ENCODE measurements at regions not wholly inside any gene's neighbourhood (a gene's known extent, or its start where the extent isn't known, plus 50 kb on each side); places are given as distances from the start of the nearest gene placed in this dataset.

DNA sequence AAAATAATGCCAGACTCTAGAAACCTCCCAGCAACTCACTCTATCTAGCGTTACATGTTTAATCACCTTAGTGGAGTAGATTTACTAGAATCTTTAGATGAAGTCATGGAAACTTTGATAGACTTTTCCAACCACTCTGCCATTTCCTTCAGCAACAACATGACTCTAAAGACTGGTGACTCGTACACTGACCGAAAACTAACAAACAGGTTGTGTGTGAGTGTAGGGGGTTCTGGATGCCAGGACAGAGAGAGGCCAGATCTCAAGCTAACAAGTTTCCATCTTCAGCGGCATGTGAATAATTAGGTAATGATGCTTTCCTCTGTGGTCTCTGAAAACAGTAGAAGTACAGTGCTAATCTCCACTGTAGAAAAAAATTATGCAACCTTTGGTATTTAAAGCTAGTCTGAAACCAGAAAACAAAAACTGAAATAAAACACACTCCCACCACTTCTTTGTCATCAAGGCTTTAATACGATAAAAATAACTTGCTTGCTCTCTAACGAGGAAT lies 286.4 kb downstream of the PRDM5 start:
- Histone ChIP-seq H3K27me3 (ENCODE audit: low read length) (no peaks in the 10 kb centered on the region), H3F3A (ENCODE audit: insufficient read depth) (no peaks in the 10 kb centered on the region), H3K4me2 (ENCODE audit: low read depth, low read length, poor library complexity, severe bottlenecking) (no peak overlapping the region), H3K79me2 (ENCODE audit: insufficient read depth, low read length) (no peaks in the 10 kb centered on the region), H3K9me3 (ENCODE audit: insufficient read depth, low read length) (no peaks in the 10 kb centered on the region), H3K4me3 (ENCODE audit: insufficient read depth, low read length, poor library complexity, severe bottlenecking) (no peak overlapping the region), H3K36me3 (ENCODE audit: low read length) (no peaks in the 10 kb centered on the region), H2AFZ (ENCODE audit: low read depth, low read length, severe bottlenecking) (no peak overlapping the region), H4K20me1 (ENCODE audit: low read depth, low read length) (no peaks in the 10 kb centered on the region), H3K27ac (ENCODE audit: low read depth, low read length) (no peak overlapping the region), H3K9me2 (replicated peaks; ENCODE audit: insufficient read depth, low read length) (no peaks in the 10 kb centered on the region), H3K9ac (ENCODE audit: low read length) (no peak overlapping the region)
- TF ChIP-seq CTCF (IDR thresholded peaks at IDR 0.05; ENCODE audit: insufficient read depth, low read length, poor library complexity, severe bottlenecking) (no peak), EZH2phosphoT487 (conservative IDR thresholded peaks at IDR 0.05; ENCODE audit: low read length) (no peak)

GRCh38 chr4:120633810-120634209 lies 288.7 kb downstream of the PRDM5 start:
- TF ChIP-seq EZH2phosphoT487 (conservative IDR thresholded peaks at IDR 0.05; ENCODE audit: low read length) (no peak), CTCF (IDR thresholded peaks at IDR 0.05; ENCODE audit: insufficient read depth, low read length, poor library complexity, severe bottlenecking) (no peak)
- Histone ChIP-seq H3K4me3 (ENCODE audit: insufficient read depth, low read length, poor library complexity, severe bottlenecking) (no peak overlapping the region), H3K36me3 (ENCODE audit: low read length) (no peaks in the 10 kb centered on the region), H3K27me3 (ENCODE audit: low read length) (no peaks in the 10 kb centered on the region), H4K20me1 (ENCODE audit: low read depth, low read length) (no peaks in the 10 kb centered on the region), H2AFZ (ENCODE audit: low read depth, low read length, severe bottlenecking) (no peak overlapping the region), H3K4me2 (ENCODE audit: low read depth, low read length, poor library complexity, severe bottlenecking) (no peak overlapping the region), H3F3A (ENCODE audit: insufficient read depth) (no peaks in the 10 kb centered on the region), H3K27ac (ENCODE audit: low read depth, low read length) (no peak overlapping the region), H3K9me3 (ENCODE audit: insufficient read depth, low read length) (no peaks in the 10 kb centered on the region), H3K9ac (ENCODE audit: low read length) (no peak overlapping the region), H3K9me2 (replicated peaks; ENCODE audit: insufficient read depth, low read length) (no peaks in the 10 kb centered on the region), H3K79me2 (ENCODE audit: insufficient read depth, low read length) (no peaks in the 10 kb centered on the region)

DNA sequence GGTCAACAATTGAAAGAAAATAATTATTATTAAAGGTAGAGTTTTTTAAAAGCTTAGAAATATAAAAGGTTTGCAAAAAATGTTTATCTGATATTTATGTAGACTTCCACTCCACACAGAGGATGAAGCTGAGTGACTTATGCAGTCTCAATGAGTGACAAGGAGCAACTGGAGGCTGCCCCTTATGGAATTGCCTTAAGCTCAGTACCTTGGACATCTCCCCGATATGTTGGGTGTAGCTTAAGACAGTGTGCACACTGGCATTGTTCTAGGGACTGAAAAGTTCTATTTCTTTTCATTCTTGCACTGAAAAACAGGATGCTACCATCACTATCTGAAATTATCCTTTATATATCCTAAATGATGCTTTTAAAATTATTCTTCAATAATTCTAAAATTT lies 292.1 kb downstream of the PRDM5 start:
- no peak overlapping the region for H3K9ac ChIP-seq (ENCODE audit: low read length)
- H3K9me3 ChIP-seq (ENCODE audit: insufficient read depth, low read length), result no peaks in the 10 kb centered on the region
- H2AFZ ChIP-seq (ENCODE audit: low read depth, low read length, severe bottlenecking), result no peak overlapping the region
- no peaks in the 10 kb centered on the region for H3F3A ChIP-seq (ENCODE audit: insufficient read depth)
- H4K20me1 ChIP-seq (ENCODE audit: low read depth, low read length), result no peaks in the 10 kb centered on the region
- no peaks in the 10 kb centered on the region for H3K9me2 ChIP-seq (replicated peaks; ENCODE audit: insufficient read depth, low read length)
- H3K4me2 ChIP-seq (ENCODE audit: low read depth, low read length, poor library complexity, severe bottlenecking), result no peak overlapping the region
- H3K79me2 ChIP-seq (ENCODE audit: insufficient read depth, low read length), result no peaks in the 10 kb centered on the region
- H3K27ac ChIP-seq (ENCODE audit: low read depth, low read length), result no peak overlapping the region
- no peak overlapping the region for H3K4me3 ChIP-seq (ENCODE audit: insufficient read depth, low read length, poor library complexity, severe bottlenecking)
- TF ChIP-seq EZH2phosphoT487 (conservative IDR thresholded peaks at IDR 0.05; ENCODE audit: low read length) (no peak), CTCF (IDR thresholded peaks at IDR 0.05; ENCODE audit: insufficient read depth, low read length, poor library complexity, severe bottlenecking) (no peak)
- no peaks in the 10 kb centered on the region for H3K36me3 ChIP-seq (ENCODE audit: low read length)
- H3K27me3 ChIP-seq (ENCODE audit: low read length), result no peaks in the 10 kb centered on the region
